Stimulated activated CD8-positive, alpha-beta memory T cell treated with anti-CD3 and anti-CD28 coated beads, Interleukin-15, amount 100 ng/mL, for 4 hours (primary cell): ENCODE measurements at regions not wholly inside any gene's neighbourhood (a gene's known extent, or its start where the extent isn't known, plus 50 kb on each side); places are given as distances from the start of the nearest gene placed in this dataset.
A peak's percentile ranks its signal among the peaks of the same experiment; 100 is the strongest.

Experiments
- DNase-seq, 2 donors: peaks; one replicate each; pipeline ENCODE4 v3.0.0-alpha.2; 2020; ENCODE audit warnings: low read depth in 2 of 2

DNA sequence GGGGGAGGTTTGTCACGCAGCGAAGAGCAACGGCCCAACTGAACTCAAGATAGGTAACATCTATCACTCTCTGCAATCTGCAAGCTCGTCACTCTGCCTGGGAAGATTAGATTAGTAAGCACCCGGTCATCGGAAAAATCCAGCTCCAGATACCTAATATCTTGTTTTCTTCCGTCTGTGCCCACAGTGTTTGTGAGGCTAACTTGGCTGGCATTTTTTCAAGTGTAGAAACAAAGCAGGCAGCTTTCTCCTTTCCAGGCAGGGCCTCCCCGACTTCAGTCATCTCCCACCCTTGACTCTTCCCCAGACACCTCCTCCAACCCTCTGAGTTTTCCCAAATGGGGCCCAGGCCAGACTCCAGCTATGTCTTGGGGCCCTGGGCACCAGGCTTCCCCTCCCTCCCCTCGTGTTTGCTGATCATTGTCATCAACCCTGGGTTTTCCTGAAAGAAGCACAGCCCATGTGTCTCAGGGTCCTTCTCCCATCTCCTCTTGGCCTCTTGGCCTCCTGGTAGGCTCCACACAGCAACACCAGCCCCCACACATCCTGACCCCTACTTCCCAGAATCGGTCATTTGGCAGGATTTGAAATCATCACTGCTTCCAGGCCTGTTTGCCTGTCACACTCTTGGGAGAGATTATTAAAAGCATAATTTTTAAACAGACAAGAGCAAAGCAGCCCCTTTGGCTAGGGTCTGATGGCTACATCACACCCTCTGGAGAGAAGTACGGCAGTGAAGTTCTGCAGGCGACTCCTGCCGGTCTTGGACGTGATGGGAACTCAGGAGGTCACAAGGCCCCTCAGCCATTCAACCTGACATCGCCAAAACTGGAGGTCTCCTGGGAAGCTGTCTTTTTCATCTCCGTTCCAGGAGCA lies 144.9 kb upstream of the ID2 start:
- DNase-seq = no peak

DNA sequence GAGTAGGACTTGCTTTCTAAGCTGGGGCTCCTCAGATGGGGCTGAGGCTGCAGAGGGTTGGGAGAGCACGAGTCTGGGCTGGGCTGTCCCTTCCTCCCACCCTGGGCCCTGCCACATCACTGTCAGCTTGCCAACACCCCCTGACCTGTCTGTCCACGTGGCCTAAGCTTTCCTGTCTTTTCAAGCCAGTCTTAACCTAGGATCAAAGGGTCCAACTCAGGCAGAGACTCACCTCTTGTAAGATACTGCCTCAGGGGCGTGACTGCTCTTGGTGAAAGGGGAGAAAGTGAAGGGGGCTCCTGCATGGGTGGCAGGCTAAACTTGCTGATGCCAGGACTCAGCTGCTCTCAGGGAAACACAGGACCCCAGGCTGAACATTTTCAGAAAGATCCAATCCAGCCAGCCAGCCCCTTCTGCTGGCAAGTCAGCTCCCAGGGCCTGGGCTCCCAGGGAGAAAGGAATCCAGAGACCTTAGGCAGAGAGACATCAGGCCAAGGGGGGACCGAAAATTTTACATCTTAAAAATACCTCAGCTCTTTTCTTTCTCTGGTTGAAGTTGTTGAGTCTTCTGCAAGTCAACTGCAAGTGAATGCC lies 144.2 kb upstream of the ID2 start:
- no peak for DNase-seq

DNA sequence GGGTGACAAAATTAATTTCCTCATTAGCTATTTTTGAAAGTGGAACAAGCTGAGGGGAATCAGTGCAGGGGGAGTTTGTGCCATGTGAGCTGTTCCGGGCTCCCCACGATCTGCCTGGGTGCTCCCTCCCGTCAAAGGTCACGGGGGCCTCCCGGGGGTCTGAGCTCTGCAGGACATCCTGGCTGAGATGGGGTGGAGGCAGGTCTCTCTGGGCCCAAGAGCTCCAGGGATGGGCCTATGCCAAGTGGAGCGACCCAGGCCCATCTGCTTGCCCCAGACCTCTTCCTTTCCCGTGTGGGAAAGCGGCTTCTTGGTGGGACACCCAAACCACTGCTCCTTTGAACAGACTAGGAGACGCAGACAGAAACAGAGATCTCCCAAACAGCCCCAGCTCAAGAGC lies 143.3 kb upstream of the ID2 start:
- DNase-seq = no peak

DNA sequence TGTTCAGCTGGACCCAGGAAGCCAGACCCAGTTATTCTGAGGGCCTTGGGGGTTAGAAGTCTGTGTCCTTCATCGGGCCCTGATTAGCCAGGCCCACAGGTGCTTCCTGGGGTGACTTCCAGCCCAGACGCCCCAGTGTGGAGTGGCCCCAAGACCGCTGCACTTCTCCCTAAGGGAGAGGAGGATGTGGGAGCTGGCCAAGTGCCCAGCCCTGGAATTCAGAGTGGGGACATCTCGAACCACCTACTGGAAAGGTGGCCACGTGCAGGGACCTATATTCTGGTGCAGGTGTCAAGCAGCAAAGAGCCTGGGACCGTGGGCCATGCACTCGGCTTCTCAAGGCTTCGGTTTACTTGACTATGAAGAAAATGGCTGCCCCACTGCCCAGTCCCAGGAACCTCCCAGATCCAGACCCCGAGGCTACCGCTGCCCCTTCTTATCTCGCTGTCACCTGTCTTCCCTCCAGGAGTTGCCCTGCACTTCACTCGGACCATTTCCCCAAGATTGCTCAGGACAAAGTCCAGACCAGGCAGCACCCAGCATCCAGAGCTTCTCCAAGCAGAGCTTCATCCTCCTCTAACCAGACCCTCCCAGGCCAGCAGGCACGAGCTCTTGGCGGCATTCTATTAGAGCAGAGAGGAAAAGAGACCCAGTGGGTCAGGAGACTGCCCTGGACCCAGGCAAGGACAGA lies 142.8 kb upstream of the ID2 start:
- no peak for DNase-seq

DNA sequence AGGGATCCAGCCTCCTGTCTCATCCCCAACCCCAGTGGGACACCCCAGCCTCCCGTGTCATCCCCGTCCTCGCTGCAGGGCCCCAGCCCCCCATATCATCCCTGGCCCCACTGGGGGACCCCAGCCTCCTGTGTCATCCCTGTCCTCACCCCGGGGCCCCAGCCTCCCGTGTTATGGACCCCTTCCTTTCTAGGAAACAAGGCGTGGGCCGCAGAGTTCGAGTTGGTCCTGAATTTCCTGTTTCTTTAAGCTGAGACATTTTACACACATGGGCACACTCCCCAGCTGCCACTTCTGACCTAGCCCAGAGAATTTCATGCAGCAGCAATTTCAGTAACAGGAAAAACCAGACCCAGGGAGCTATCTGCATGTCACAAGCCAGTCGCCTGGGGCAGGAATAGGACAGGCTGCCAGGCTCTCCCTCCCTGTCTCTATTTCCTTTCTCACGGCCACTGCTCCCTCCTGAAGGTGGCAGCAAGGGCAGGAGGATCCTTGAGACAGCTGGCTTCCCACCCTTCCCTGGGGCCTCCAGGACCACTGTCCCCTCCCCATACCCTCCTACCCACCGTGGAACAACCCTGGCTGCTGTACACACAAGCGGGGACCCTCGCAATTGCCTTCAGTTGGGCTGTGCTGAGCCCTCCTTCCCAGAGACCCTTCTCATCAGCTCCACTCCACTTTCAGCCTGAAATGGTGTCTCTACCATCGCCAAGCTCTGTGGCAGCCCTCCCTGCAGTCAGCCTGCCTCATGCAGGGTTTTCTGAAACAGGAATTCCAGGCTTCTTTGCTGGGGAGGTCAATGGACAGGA lies 141.9 kb upstream of the ID2 start:
- DNase-seq = no peak

DNA sequence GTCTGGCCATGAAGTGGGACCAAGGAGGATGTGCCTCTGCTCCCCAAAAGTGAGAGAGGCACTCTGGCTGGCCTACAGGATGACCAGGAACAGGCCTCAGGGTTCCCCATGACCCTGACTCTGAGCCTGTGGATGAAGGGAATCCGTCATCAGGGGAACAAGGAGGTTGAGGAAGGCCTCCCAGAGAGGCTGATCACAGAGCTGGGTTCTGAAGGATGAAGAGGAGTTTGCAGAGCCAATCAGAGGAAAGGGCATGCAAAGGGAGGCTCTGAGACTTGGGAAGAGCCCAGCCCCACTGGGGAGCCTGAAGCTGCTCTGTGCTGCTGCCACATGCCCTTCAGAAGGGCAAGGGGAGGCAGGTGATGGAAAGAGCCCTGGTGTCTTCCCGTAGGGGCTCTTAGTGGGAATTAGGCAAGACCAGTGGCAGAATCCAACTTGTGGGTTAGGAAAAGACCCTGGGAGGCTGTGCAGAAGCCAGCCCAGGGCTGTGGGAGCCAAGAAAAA lies 141.3 kb upstream of the ID2 start:
- no peak for DNase-seq

DNA sequence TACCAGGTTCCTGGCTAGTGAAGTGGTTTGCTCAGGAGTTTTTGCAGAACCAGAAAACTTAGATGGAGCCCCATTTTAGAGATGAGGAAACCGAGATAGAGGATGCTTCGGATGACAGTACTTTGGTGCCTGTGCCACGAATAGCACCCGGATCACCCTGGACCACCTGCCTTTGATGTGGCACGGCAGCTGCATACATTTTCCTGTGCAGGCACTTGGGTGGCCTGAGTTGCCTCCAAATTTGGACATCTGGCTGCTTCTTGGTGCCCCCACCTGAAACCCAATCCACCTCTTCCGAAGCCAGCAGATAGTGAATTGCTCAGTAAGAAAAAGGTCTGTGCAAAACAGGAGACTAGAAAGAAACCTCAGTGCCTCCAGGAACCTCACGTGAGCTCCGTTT lies 140.6 kb upstream of the ID2 start:
- no peak for DNase-seq

DNA sequence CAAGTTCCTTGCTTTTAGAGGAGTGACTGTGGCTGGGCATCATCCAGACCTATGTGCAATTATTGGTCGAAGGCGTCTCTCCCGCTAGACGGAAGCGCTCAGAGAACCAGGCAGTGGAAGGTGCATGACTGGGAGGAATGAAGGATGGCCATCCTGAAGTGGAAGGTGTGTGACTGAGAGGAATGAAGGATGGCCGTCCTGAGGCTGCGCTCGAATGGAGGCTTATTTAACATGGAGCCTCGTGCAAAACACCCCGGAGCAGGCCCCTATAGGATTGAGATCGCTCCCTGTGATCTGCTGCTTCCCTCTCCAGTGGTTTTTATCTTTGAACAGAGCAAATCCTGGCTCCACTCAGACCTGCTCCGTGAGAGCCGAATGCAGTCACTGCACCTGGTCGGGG lies 140.2 kb upstream of the ID2 start:
- no peak for DNase-seq

DNA sequence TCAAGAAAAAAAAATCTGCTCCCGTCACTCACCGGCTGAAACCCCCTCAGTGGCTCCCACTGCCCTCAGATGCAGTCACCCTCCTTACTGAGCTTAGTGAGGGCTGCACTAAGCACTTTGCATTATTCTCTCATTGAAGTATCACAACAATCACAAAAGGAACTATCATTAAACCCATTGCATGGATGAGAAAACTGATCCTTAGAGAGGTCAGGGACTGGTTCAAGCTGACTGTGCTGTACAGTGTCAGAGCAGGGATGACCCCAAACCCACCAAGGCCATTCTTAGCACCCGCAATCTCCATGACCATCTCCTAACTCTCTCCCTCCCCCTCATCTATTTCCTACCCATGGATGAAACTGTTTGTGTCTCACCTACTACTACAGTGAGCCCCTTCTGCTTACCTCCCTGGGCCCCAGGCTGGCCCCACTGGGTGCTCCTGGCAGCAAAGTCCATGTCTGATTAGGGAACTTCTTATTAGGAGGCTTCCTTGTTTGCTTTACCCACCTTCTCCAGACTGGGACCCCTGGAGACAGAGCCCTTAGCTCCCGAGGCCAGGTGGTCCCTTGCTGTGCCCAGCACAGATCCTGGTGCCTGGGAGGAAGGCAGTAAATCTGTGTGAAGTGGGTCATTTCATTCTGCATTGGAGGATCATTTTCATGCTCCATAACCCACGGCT lies 139.3 kb upstream of the ID2 start:
- DNase-seq = no peak

DNA sequence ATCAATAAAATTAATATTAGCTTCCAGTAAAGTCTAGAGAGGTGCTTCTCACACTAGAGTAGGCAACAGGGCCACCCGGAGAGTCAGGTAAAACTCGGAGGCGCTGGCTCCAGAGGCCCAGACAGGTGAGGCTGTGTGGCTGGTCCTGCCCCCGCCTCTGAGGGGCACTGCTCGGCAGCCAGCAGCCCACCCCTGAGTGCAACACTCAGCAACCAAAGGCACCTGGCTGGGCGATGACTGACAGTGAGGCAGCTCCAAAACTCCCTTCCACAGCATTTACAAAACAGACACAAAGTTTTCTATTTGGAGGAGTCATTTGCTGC lies 138.8 kb upstream of the ID2 start:
- DNase-seq = no peak

DNA sequence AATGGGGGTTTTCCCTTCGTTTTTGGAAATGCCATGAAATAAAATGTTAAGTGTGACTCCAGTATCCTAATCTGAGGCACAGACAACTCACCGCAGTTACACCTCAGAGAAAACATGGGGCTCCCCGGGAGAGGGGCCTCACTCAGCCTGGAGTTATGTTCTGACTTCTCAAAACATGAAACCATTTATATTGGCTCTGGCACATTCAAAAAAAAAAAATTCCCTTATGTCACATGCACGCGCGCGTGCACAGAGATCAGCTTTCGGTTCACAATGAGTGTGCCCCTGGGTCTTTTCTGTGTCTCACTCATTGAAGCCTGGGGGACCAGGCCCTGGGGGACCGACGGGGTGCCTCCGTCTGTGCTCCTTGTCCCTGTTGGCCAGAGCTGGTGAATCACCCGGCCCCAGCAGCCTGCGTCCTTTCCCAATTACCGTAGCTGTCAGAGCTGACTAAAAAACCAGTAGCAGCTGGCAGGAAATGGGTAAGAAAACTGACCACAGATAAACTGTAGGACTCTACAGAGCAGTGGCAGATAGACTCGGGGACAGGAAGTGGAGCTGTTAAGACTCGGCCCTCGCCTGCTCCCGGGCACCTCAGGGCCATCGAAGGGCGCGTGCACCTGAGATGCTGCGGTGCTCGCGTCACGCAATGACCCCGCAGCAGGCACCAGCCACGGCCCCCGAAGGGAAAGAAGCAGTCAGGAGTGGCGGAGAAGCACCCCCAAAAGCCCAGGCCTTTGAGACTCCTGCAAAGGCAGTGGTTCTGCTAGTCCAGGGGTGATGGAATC lies 138.3 kb upstream of the ID2 start:
- peak in 1 of 2 donors; percentile 28 for DNase-seq

DNA sequence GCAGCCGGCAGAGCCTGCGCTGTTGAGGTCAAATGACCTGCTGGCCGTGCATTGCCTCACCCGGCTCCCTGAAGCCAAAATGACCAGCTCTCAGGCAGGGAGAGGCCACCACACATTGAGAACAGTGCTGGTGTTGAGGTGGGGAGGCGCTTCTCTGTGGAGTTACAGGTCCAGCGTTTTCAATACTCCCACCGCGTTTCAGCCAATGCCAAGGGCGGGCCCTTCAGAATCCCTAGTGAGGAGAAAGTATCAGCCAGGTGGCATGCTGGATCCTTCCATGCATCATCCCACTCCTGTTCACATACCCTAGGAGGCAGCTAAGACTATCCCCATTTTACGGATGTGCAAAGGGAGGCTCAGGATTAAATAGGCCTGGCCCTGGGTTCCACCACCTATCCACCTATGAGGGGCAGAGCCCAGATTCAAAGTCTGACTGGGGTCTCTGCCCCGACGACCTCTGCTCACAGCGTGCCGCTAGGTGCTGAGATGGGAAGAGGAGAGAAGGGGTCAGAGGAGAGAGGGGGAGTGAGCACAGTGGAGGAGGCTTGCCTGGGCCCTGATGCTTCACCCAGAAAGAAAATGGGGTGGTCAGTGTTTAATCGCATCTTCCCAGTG lies 137.6 kb upstream of the ID2 start:
- DNase-seq = no peak

DNA sequence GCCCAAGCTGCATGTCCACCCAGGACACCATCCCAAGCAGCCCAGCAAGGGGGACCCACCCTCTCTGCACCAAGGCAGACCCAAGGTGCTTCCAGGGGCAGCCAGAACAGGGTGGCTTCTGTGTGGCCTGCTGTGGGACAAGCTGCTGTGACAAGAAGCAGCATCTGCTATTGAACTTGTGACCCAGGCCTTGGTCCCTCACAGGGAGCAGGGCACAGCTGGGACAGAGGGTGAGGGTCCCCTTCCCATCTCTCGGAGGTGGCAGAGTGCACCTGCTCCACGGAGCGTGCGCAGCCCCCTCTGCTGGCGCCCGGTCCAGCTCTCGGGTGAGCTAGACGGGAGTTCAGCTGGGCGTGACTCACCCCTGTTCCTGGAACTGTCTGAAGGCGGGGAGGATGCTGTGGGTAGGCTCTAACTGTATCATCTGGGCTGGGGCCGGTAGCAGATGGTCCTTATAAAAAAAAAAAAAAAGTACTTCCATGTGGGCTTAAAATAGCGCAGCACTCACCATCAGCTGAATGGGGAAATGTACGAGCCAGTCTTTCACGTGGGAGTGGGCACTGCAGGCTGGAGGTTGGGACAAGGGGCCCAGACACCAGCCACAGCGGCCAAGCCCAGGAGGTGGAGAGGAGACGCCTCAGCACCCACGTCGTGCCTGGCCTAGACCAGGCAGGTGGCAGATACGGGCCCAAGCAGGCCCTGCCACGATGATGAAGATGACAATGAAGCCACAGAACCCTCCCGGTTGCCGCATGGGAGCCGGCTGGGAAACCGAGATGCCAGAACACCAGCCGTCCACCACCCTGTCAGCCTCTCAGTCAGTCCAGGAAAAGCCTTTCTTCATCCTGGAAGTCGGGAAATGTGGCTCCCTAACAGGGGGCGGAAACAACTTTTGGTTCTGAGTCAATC lies 136.8 kb upstream of the ID2 start:
- peak; percentile 78 to 87 for DNase-seq

DNA sequence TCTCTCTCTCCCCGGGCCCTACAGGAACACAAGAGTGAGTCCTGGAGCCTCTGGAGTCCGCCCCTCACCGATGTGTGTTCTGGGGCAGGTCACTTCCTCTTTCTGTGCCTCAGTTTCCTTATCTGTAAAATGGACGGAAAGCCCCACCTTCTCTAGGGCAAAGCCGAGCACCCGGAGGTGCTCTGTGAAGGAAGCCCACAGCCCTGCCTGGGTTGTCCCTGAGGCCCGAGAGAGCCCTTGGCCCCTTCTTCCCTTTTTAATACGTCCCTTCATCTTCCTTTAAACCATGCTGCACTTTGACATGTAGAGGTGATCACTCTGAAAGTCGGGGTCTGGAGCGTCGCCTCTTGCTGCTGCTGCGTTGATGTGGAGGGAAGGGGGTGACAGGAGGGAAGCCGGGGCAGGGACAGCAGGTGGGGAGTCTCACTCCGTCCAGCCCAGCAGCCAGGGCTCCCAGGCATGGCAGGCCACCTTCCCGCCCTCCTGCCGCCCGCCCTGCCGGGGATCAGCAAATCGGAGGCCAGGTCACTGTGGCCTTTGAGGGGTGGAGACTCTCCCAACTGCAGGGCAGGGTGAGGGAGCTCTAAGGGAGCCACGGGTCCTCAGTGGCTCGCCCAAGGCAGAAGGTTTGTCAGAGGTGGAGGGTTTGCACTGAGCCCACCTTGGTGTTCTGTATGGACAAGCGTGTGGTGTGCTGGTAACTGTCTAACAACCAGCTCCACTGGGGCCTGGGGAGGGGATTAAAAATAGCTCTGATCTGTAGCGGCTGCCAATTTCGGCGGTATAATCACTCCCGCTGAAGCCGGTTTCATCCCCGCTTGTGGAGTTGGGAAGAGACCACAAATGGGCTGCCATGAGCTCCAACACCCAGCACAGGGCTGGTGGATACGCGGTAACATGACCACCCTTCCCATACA lies 135.9 kb upstream of the ID2 start:
- DNase-seq = no peak

DNA sequence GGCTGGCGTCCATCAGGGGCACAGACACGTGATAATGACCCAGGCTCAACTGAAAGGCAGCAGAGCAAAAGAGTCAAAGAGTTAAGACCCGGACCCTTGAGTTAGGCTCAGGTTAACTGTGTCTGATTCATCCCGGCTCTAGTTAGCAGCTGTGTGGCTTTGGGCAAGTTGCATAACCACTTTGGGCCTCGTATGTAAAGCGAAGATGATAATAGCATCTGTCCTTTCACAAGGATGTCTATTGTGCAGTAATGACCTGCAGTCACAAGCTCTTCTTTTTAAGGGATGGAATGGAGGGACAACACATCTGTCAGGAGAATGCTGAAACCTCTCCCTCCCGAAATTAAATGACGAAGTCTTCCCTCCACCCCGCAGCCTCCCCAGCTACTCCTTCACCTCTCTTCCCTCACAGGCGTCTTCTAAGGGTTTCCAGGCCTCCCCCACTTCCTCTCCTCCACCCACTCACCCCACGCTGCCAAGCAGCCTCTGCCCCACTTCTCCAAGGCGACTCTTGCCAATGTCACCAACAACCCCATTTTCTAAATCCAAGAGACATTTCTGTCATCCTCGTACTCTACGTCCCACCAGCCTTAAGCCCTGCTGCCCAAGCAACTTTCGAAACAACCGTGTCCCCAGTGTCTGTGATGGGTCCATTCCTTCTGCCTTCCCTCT lies 135.1 kb upstream of the ID2 start:
- no peak for DNase-seq

DNA sequence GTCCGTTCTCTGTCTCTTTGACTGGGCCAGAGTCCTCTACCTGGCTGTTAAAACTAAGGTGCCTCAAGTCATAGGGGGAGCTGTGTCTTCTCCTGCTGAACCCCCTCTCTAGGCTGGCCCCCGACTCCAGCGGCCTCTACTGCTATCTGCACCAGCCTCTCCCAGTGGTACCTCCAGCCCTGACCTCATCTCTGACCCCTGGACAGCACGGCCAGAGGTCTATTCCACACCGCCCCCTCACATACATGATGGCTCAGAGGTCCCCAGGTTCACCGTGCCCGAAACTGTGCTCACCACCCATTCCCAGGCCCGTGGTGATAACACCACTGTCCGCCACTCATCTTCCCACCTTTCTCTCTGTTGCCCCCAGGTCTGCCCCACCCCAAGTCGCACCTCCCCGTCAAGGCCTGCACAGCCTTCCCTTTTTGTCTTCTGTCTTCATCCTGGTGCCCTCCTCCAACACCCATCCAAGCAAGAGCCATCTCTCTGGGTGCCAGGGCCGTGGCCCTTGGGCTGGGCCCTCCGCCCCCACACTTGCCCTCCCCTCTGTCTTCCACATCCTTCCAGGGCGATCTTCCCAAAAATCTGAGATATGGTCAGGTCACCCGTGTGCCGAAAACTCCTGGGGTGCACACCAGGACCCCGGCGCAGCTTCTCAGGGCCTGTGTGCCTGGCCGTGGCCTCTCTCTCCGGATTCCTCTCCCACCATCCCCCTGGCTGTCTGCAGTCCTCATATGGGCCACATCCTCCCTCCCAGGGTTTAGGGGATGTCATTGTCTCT lies 134.4 kb upstream of the ID2 start:
- no peak for DNase-seq
